Omental fat pad (tissue), 3 donors: ENCODE measurements at regions not wholly inside any gene's neighbourhood (a gene's known extent, or its start where the extent isn't known, plus 50 kb on each side); places are given as distances from the start of the nearest gene placed in this dataset.
"Not testable (repeated sequence)": the region's sequence is repeated elsewhere in the genome, so short reads cannot be mapped to it uniquely, and the experiment has no call there.

Source experiments
- ATAC-seq: fragments of 150-250 bp; one replicate; pipeline ENCODE4 v1.9.1; 2016; ENCODE audit warnings: mild to moderate bottlenecking, moderate library complexity; ENCODE audit not compliant: low FRiP score
- DNase-seq: peaks from one replicate; pipeline ENCODE4 v3.0.0-alpha.2; 2019; ENCODE audit warnings: low spot score
- CTCF ChIP-seq, 3 donors: fragments of 450-650 bp; IDR thresholded peaks; one replicate each; pipeline ENCODE4 v1.5.1; 2016 to 2017; ENCODE audit warnings: antibody characterized with exemption in 3 of 3, mild to moderate bottlenecking in 3 of 3, moderate library complexity in 2 of 3

- DNase-seq: no peak
- no peak for TF ChIP-seq CTCF (IDR thresholded peaks at IDR 0.05)
- no peak for ATAC-seq
These were observed 203.0 kb upstream of the PCSK5 start for GRCh38 chr9:75687359-75687953.

- not testable (repeated sequence) for ATAC-seq, DNase-seq
These were observed 199.9 kb upstream of the PCSK5 start for GRCh38 chr9:75690551-75690950.

- ATAC-seq (no peak), DNase-seq (no peak)
- no peak for TF ChIP-seq CTCF (IDR thresholded peaks at IDR 0.05)
These were observed 199.1 kb upstream of the PCSK5 start for GRCh38 chr9:75691408-75691807.

- ATAC-seq (no peak), DNase-seq (no peak)
- TF ChIP-seq CTCF (IDR thresholded peaks at IDR 0.05): no peak
These were observed 198.2 kb upstream of the PCSK5 start for GRCh38 chr9:75692309-75692708.

GRCh38 chr9:75695921-75696320, 194.6 kb upstream of the PCSK5 start:
- ATAC-seq (no peak), DNase-seq (no peak)
- no peak for TF ChIP-seq CTCF (IDR thresholded peaks at IDR 0.05)

- no peak for ATAC-seq
These were observed 191.5 kb upstream of the PCSK5 start for GRCh38 chr9:75699017-75699416.

GRCh38 chr9:75699625-75700251, 190.7 kb upstream of the PCSK5 start:
- no peak for TF ChIP-seq CTCF (IDR thresholded peaks at IDR 0.05)
- DNase-seq: no peak
- no peak for ATAC-seq

More at GRCh38 chr9:75699017-75699416, 191.5 kb upstream of the PCSK5 start:
- DNase-seq: no peak
- no peak for TF ChIP-seq CTCF (IDR thresholded peaks at IDR 0.05)
